ENCODE measurements at regions not wholly inside any gene's neighbourhood (a gene's known extent, or its start where the extent isn't known, plus 50 kb on each side); places are given as distances from the start of the nearest gene placed in this dataset.

GRCh38 chr12:90193500-90193899 is 484.9 kb upstream of the ATP2B1 start:
- no peak for DNase-seq

DNA sequence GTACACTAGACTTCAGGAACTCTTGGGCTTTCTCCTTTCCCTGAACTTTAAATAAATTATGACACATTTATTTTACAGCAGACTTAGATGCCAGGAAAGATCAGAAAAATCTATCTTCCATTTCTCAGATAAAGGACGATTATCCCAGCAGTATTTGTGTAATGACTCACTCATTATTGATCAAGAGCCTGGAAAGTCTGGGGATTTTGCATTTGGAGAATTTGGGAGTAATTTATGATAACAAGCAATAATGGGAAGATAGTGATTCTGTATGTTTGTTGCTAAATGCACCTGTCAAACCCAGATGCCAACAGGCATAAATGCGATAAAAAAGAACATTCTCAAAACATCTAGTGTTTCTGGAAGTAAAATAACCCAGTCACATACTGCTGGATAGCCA is 480.2 kb upstream of the ATP2B1 start:
- DNase-seq, result no peak

DNA sequence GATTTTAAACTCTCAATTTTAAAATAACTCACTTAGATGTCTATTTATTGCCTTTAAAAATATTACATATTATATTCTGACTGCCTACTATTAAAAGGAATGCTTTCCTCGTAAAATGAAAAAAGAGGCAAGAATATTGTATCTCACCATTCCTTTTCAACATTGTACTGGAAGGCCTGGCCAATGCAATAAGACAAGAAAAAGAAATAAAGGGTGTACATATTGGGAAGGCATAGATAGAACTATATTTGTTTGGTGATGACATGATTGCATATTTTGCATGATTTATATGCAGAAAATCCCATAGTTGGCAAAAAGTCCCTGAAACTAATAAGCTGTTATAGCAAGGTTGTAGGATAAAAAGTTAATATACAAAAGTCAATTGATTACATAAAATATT is 474.6 kb upstream of the ATP2B1 start:
- no peak for DNase-seq

- no peak for DNase-seq
Measured at GRCh38 chr12:90181216-90181615, 472.6 kb upstream of the ATP2B1 start.

- no peak for DNase-seq
Measured at GRCh38 chr12:90174956-90175355, 466.3 kb upstream of the ATP2B1 start.

DNA sequence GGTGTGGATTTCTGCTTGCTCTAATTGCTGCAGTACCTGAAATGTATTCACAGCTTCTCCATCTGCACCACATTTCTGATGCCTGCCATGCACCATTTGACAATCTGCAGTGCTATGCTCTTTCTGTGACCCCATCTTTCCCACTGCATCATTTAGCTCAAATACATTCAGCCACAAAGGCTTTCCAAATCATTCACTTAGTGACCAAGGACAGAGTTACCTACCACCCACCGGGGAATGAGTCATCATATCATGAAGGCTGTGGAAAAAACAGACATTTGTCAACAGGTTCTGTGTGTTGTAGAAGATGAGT is 465.5 kb upstream of the ATP2B1 start:
- no peak for DNase-seq

- no peak for DNase-seq
Measured at GRCh38 chr12:90173499-90174197, 465.0 kb upstream of the ATP2B1 start.

DNA sequence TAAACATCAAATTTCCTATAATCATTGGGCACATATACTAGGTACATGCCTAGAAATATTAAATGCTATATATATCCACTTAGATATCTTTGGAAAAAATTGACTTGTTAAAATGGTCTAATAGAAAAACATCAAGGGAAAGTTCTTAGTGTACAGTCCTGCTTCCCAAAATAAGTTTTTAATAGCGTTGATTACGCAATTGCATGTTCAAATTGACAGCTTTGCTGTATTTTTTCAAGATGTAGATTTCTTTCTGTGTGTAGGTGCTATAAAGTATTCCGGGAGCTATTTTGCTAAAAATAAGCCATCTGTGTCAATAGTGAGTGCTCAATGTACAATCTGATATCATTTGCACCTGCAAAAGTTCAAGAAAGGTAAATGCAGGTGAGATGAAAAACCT is 463.9 kb upstream of the ATP2B1 start:
- DNase-seq, result no peak

GRCh38 chr12:90170740-90171139 is 462.1 kb upstream of the ATP2B1 start:
- DNase-seq, result no peak

GRCh38 chr12:90167518-90168208 is 459.0 kb upstream of the ATP2B1 start:
- DNase-seq, result no peak

DNA sequence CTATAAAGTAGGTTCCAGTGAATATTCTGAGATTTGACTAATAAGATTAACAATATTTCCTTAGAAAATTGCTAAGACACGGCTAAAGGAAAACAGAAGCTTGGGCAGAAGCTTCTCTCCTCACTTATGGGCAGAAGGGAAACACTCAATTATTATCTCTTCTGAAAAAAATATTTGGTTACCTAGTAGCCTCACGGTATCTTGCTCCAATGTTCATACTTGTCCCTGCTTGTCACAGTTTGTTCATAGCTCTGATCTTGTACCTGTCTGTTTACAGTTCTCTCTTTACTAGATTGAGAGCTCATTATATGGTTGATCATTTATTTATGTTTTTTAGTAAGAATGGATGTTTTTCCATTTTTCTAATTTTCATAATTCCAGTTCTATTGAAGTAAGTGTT is 458.0 kb upstream of the ATP2B1 start:
- no peak for DNase-seq

DNA sequence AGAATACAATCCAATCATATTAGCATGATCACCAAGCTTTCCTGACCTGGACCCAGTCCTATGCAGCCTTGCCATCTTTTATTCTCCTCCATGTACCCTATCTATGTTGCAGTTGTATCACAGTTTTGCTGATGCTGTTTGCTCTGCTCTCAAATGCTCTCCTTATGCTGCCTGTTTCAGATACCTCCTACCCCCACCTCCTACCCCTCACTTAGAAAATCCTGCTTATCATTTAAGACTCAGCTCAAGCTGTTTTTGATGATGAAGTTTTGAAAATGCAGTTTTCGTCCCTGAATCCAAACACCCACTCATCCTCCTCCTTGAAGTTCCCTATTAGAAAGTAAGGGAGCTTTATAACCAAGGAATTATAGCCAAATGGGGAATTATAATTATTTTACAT is 457.4 kb upstream of the ATP2B1 start:
- DNase-seq, result no peak

- no peak for DNase-seq
Measured at GRCh38 chr12:90163975-90164374, 455.3 kb upstream of the ATP2B1 start.

DNA sequence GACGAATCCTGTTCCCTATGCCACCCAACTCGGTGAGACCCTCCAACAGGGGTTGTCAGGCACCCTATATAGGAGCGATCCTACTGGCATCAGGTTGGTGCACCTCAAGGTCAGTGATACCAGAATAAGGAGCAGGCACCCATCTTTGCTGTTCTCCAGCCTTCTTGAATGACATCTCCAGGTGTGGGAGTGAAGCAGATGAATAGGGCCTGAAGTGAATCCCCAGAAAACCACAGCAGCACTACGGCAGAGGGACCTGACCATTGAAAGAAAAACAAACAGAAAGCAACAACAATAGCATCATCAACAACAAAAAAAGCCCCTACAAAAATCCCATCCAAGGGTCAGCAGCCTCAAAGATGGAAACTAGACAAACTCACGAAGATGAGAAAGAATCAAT is 445.2 kb upstream of the ATP2B1 start:
- no peak for DNase-seq

- DNase-seq, result no peak
Measured at GRCh38 chr12:90152897-90153624, 444.4 kb upstream of the ATP2B1 start.

- no peak for DNase-seq
Measured at GRCh38 chr12:90151491-90152015, 442.9 kb upstream of the ATP2B1 start.

GRCh38 chr12:90149453-90149852 is 440.8 kb upstream of the ATP2B1 start:
- no peak for DNase-seq

DNA sequence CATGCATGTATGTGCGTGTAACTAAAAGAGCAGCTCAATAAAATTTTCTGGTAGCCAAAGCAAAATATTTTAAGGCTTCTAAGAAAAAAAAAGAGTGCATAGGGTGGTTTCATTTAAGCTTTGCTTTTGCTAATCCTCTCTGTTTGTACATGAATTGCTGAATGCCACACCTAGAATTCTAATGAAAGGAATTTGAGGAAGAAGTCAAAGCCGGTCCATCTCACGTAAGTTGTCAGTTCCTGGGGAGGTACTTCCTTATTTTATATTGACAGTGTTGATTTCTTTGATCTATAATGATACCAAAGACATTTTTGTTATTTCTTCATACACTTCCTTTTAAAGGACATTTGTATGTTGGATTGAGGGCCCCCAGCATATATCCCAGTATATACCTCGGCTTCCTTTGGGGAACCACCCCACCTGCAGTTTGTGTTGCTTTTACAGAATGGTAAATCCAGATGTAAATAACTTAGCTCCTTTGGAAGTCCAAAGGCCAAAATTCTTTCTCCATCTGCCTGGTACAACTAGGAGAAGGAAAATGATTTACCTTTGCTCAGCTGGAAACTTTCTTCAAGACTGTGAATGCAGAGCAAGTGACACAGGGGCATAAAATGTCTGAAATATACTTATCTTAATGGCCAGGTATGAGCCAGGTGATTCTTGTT is 420.9 kb upstream of the ATP2B1 start:
- DNase-seq, result no peak

GRCh38 chr12:90128526-90128925 is 419.9 kb upstream of the ATP2B1 start:
- no peak for DNase-seq

DNA sequence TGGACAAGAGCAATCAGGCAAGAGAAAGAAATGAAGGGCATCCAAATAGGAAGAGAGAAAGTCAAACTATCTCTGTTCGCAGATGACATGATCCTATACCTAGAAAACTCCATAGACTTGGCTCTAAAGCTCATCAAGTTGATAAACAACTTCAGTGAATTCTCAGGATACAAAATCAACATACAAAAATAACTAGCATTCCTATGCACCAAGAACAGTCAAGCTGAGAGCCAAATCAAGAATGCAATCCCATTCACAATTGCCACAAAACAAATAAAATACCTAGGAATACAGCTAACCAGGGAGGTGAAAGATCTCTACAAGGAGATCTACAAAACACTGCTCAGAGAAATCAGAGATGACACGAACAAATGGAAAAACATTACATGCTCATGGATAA is 417.5 kb upstream of the ATP2B1 start:
- DNase-seq, result no peak

GRCh38 chr12:90124914-90125313 is 416.3 kb upstream of the ATP2B1 start:
- DNase-seq, result no peak

DNA sequence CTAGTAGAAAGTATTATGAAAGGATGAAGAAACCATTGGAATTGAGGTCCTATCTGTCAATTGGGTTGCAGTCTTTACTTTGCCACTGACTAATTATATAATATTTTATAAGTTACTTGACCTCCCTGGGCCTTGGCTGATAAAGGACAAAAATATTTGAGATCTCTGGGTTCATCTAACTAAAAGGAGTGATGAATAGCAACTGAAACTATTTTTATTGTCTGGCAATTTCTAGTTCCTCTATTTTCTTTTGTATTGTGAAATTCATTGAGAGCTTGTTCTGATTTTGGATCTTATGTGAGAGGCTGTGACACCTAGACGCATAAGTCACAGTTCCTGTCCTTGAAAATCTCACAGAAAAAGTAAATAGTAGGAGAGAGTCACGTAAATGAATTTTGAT is 415.7 kb upstream of the ATP2B1 start:
- no peak for DNase-seq

- DNase-seq, result no peak
Measured at GRCh38 chr12:90122681-90123080, 414.0 kb upstream of the ATP2B1 start.

GRCh38 chr12:90120627-90121026 is 412.0 kb upstream of the ATP2B1 start:
- no peak for DNase-seq

All from NCI-H187 treated with DMSO at 0.1 percent for 48 hours (cell line).